Activated CD8-positive, alpha-beta memory T cell treated with anti-CD3 and anti-CD28 coated beads, Interleukin-2, amount 10 ng/mL, durations not matched to agents 7 days and 5 days (primary cell): ENCODE measurements at regions not wholly inside any gene's neighbourhood (a gene's known extent, or its start where the extent isn't known, plus 50 kb on each side); places are given as distances from the start of the nearest gene placed in this dataset.

Experiments
- ATAC-seq: fragments of 150-1000 bp; cut with Tn5 transposase; one replicate; pipeline ENCODE4 v1.10.0; 2021; ENCODE audit warnings: moderate library complexity
- CTCF ChIA-PET: fragments of 350-600 bp; sonication (Branson Sonifier 250); formaldehyde crosslinking; loops from one replicate; lab custom pipeline; 2021; ENCODE audit warnings: antibody characterized with exemption; lab: Charles Lee
- DNase-seq: peaks from one replicate; pipeline ENCODE4 v3.0.0-alpha.2; 2020
- H3K27ac Mint-ChIP-seq: one replicate; pipeline ENCODE4 v1.8.0; 2021; ENCODE audit warnings: mild to moderate bottlenecking, mixed read lengths
- H3K27me3 Mint-ChIP-seq: one replicate; pipeline ENCODE4 v1.8.0; 2021; ENCODE audit warnings: mixed read lengths
- H3K36me3 Mint-ChIP-seq: one replicate; pipeline ENCODE4 v1.8.0; 2021; ENCODE audit warnings: mild to moderate bottlenecking, mixed read lengths
- H3K4me1 Mint-ChIP-seq: one replicate; pipeline ENCODE4 v1.8.0; 2021; ENCODE audit warnings: mixed read lengths
- H3K4me3 Mint-ChIP-seq: one replicate; pipeline ENCODE4 v1.8.0; 2021; ENCODE audit warnings: mild to moderate bottlenecking, moderate library complexity, mixed read lengths
- H3K9me3 Mint-ChIP-seq: one replicate; pipeline ENCODE4 v1.8.0; 2022; ENCODE audit warnings: low read depth, mixed read lengths

DNA sequence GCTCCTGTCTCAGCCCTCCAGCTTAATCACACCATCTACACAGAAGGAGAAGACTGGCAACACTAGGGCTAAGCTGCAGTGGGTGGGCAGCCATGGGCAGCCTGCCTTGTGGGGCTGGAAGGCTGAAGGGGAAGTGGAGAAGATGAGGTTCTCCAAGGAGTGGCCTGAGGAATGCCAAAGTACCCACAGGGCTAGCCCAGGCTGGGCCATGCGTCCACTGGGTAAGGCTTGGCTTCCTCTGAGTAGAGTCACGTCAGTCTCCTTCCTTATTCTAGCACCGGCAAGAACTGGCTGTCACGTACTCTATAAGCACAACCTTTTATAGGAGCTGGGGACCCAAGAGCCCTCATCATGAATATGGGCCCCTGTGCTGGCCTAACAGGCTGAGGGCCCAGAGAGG, 110.6 kb upstream of the SIRPA start:
- DNase-seq (no peak), ATAC-seq (no peak)
- Mint-ChIP-seq H3K27me3 (peaks cover 54% of the 10 kb centered on the region), H3K27ac (no peak overlapping the region), H3K4me1 (no peaks in the 10 kb centered on the region), H3K9me3 (no peaks in the 10 kb centered on the region), H3K36me3 (no peaks in the 10 kb centered on the region), H3K4me3 (no peak overlapping the region)
- CTCF ChIA-PET: interaction anchor here (2.6 kb wide), 1 partner anchor 8 kb away, joined by 11 read pairs; no protein-coding TSS in a partner anchor

DNA sequence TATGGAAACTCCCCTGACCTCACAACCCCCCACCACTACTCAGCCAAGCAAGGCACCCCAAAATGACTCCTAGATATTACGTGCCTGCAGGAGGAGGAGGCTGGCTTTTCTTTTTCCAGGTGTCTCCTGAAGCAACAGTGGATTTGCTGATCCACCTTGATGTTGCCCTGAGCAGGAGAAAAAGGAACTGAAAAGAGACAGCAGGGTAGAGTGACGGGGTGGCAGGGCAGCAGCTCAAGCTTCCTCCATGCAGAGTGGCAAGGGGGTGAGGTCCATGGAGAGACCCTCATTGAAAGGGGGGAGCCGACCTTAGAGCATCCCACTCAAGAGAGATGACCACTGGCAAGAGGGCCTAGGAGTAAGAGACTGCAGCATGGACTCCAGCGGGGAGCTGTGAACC, 112.0 kb upstream of the SIRPA start:
- Mint-ChIP-seq H3K4me3 (no peak overlapping the region), H3K9me3 (no peaks in the 10 kb centered on the region), H3K27ac (no peak overlapping the region), H3K27me3 (peaks cover 44% of the 10 kb centered on the region), H3K4me1 (no peaks in the 10 kb centered on the region), H3K36me3 (no peaks in the 10 kb centered on the region)
- CTCF ChIA-PET: no interaction called here
- ATAC-seq (no peak), DNase-seq (no peak)

DNA sequence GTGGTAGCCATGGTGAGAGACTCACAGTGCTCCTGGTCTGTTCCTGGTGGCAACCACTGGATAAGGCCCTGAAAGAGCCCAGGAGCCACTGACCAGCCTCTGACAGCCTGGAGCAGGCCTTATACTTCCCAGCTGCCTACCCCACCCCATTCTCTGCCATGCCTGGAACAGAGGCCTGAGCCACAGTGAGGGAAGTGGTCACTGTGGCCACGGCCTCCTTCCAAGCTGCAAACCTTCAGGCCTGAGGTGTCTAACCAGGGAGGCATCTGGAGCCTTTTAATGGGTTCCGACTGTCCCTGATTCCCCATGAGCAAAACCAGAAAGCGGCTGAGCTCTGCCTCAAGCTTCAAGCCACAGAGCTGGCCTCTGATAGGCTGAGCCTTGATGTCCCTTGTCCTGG, 113.0 kb upstream of the SIRPA start:
- no peak overlapping the region for H3K27ac Mint-ChIP-seq
- DNase-seq (no peak), ATAC-seq (no peak)
- H3K9me3 Mint-ChIP-seq: no peaks in the 10 kb centered on the region
- CTCF ChIA-PET: interaction anchor here (1.4 to 2.2 kb wide), 2 partner anchors 18 to 279 kb away, joined by 3 to 11 read pairs; no protein-coding TSS in a partner anchor
- H3K36me3 Mint-ChIP-seq: no peaks in the 10 kb centered on the region
- peaks cover 41% of the 10 kb centered on the region for H3K27me3 Mint-ChIP-seq
- peaks cover 2% of the 10 kb centered on the region for H3K4me1 Mint-ChIP-seq
- H3K4me3 Mint-ChIP-seq: no peak overlapping the region

DNA sequence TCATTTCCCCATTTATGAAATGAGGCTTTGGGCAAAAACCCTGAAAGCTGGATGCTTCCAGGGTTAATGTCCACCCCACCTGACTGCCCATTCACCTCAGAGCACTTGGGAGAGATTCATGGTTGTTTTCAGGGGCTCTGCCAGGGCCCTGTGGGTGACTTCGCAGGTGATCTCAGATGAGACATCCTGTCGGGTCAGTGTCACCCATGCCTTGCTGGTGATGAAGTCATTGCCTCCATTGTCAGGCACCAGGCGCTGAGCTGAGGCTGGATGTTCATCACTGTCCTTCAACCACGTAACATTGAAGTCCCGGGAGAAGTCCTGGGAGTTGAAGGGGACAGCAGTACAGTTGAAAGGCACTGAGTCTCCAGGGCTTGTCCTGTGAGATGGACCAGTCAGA, 115.6 kb upstream of the SIRPA start:
- Mint-ChIP-seq H3K9me3 (no peaks in the 10 kb centered on the region), H3K4me3 (no peak overlapping the region), H3K27me3 (peaks cover 25% of the 10 kb centered on the region), H3K27ac (no peak overlapping the region), H3K36me3 (no peaks in the 10 kb centered on the region), H3K4me1 (peaks cover 10% of the 10 kb centered on the region)
- no peak for DNase-seq
- no peak for ATAC-seq
- CTCF ChIA-PET: interaction anchor here (1.1 to 1.7 kb wide), 3 partner anchors 11 to 276 kb away, joined by 3 to 6 read pairs (median 4); no protein-coding TSS in a partner anchor

DNA sequence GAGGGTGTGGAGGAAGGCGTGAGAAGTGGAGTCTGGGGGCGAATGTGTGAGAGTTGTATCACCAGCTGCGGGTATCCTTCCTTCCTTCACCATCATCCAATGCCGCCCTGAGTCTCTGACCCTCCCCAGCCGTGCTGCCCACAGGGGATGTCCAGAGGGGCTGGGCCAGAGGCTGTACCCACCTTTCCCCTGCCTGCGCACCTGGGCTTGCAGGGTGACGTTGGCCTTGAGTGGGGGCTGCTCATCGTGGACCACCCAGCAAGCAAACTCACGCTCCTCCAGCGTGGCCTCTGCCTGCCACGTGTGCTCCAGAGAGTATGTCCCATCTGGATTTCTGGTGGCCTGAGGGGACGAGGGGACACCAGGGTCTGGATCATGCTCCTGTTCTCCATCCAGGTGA, 116.9 kb upstream of the SIRPA start:
- Mint-ChIP-seq H3K9me3 (no peaks in the 10 kb centered on the region), H3K4me1 (peaks cover 10% of the 10 kb centered on the region), H3K36me3 (no peaks in the 10 kb centered on the region), H3K4me3 (no peak overlapping the region), H3K27me3 (peaks cover 20% of the 10 kb centered on the region), H3K27ac (no peak overlapping the region)
- DNase-seq: no peak
- ATAC-seq: no peak
- CTCF ChIA-PET: interaction anchor here (3.4 kb wide), 1 partner anchor 268 kb away, joined by 40 read pairs; no protein-coding TSS in a partner anchor

DNA sequence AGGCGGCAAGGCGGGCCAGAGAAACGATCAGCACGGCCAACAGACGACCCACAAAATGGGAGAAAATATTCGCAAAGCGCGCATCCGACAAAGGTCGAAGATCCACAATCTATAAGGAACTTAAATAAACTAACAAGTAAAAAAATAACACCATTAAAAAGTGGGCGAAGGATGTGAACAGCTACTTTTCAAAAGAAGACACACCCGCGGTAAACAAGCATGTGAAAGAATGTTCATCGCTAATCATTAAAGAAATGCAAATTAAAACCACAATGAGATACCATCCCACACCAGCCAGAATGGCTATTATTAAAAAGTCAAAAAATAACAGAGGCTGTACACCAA, 117.8 kb upstream of the SIRPA start:
- ATAC-seq (no peak), DNase-seq (no peak)
- H3K4me1 Mint-ChIP-seq: peaks cover 10% of the 10 kb centered on the region
- no peaks in the 10 kb centered on the region for H3K36me3 Mint-ChIP-seq
- peak overlapping the region; percentile 64 for H3K4me3 Mint-ChIP-seq
- CTCF ChIA-PET: interaction anchor here (0.8 to 4.1 kb wide), 44 partner anchors 9 to 564 kb away, joined by 3 to 53 read pairs (median 4); partner anchors contain the start of gene NSFL1C
- H3K9me3 Mint-ChIP-seq: no peaks in the 10 kb centered on the region
- H3K27me3 Mint-ChIP-seq: peaks cover 14% of the 10 kb centered on the region
- no peak overlapping the region for H3K27ac Mint-ChIP-seq

DNA sequence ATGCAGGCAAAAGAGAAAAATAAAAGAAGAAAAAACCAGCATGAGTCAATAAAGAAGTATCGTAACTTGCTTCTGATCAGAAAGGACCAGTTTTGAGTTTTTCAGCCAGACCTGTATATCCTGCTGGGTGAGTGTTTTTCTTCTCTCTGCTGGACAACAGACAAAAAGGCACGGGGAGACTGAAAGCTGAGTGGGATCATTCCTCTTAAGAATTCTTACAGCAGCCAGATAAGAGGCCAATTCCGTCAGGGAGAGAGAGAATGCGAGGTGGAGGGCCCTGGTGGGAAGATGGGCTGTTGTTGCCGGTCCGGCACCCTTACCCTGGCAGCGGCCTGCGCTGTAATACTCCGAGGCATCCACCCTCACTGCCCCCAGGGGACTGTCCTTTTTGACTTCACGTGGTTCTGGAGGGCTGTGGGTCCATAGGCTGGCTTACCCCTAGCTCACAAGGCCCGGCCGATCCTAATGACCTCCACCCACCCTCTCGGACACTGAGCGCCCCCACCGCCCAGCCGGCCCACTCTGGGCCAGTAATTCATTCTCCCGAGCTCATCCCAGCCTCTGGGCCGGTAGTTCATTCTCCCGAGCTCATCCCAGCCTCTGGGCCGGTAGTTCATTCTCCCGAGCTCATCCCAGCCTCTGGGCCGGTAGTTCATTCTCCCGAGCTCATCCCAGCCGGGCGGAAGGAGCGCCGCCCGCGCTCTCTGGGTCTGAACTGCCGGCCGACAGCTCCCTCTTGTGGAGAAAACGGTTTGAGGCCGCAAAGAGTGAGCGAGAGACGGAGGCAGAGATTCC, 118.3 kb upstream of the SIRPA start:
- Mint-ChIP-seq H3K27me3 (peaks cover 14% of the 10 kb centered on the region), H3K4me1 (peaks cover 10% of the 10 kb centered on the region), H3K4me3 (peak overlapping the region; percentile 64), H3K36me3 (no peaks in the 10 kb centered on the region), H3K27ac (no peak overlapping the region), H3K9me3 (no peaks in the 10 kb centered on the region)
- DNase-seq (peak; percentile 84), ATAC-seq (peak; percentile 93)
- CTCF ChIA-PET: interaction anchor here (0.7 to 4.1 kb wide), 49 partner anchors 8 to 563 kb away, joined by 3 to 53 read pairs (median 4); partner anchors contain the start of gene NSFL1C

DNA sequence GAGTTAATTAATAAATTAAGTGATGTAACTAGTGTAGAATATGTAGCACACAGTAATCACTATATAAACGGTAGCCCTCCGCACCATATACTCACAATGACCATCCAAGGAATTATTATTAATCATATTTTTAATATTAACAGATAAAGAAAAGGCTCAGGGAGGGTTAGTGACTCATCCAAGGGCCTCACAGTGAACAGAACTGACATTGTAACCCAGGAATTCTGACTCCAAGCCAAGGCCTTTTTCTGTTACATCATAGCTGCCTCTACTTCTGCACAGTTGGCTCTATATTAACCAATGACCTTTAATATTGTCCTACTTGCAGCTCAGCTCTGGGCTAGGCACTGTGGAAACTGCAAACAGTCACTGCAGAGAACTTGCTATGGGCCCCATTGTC, 117.5 kb upstream of the SIRPG start:
- Mint-ChIP-seq H3K36me3 (no peaks in the 10 kb centered on the region), H3K4me3 (no peak overlapping the region), H3K4me1 (peaks cover 10% of the 10 kb centered on the region), H3K27me3 (peaks cover 10% of the 10 kb centered on the region), H3K27ac (no peak overlapping the region), H3K9me3 (no peaks in the 10 kb centered on the region)
- CTCF ChIA-PET: interaction anchor here (2.9 to 4.1 kb wide), 3 partner anchors 10 to 271 kb away, joined by 40 to 53 read pairs (median 41); no protein-coding TSS in a partner anchor
- ATAC-seq (no peak), DNase-seq (no peak)

DNA sequence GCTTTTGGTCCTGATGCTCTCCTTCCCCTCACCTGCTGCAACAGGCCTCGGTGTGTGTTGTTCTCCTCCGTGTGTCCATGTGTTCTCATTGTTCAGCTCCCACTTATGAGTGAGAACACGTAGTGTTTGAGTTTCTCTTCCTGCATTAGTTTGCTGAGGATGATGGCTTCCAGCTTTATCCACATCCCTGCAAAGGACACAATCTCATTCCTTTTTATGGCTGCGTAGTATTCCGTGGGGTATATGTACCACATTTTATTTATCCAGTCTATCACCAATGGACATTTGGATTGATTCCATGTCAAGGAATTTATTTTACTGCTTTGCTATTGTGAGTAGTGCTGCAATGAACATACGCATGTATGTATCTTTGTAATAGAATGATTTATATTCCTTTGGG, 116.9 kb upstream of the SIRPG start:
- Mint-ChIP-seq H3K4me1 (peaks cover 10% of the 10 kb centered on the region), H3K36me3 (no peaks in the 10 kb centered on the region), H3K4me3 (no peak overlapping the region), H3K9me3 (no peaks in the 10 kb centered on the region), H3K27me3 (peaks cover 4% of the 10 kb centered on the region), H3K27ac (no peak overlapping the region)
- CTCF ChIA-PET: interaction anchor here (4.1 kb wide), 1 partner anchor 9 kb away, joined by 53 read pairs; no protein-coding TSS in a partner anchor
- ATAC-seq: no peak
- no peak for DNase-seq

DNA sequence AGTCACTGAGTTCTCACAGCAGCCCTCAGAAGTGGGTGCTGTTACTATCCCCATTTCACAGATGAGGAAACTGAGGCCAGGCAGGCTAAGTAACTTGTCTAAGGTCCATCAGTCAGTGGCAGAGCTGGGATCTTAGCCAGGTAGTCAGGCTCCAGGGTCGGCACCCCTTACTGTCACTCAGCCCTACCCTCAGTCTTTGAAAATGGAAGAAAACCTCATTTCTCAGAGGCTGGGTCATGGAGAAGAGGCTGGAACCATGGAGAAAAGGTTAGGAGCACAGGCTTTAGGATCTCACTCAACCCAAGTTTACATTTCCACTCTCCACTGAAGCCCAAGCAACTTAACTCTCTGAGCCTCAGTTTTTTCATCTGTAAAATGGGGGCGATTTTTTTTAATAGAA, 116.2 kb upstream of the SIRPG start:
- CTCF ChIA-PET: interaction anchor here (4.1 kb wide), 1 partner anchor 9 kb away, joined by 53 read pairs; no protein-coding TSS in a partner anchor
- no peak overlapping the region for H3K4me3 Mint-ChIP-seq
- no peaks in the 10 kb centered on the region for H3K9me3 Mint-ChIP-seq
- no peak overlapping the region for H3K27ac Mint-ChIP-seq
- ATAC-seq (no peak), DNase-seq (no peak)
- no peaks in the 10 kb centered on the region for H3K36me3 Mint-ChIP-seq
- peaks cover 4% of the 10 kb centered on the region for H3K27me3 Mint-ChIP-seq
- peaks cover 10% of the 10 kb centered on the region for H3K4me1 Mint-ChIP-seq

DNA sequence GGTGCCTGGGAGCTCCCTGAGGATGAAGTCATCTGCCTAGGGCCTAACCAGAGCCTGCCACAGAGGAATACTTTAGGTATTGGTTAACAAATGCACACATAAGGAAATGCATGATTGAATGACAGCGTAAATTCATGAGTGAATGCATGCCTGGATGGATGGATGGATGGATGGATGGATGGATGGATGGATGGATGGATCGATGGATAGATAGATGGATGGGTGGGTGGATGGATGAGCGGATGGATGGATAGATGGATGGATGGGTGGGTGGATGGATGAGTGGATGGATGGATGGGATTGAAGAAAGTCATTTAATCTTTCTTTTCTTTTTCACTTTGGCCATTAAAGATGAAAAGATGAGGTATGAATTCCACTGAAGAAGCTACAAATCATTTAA, 111.9 kb upstream of the SIRPG start:
- no peak overlapping the region for H3K4me3 Mint-ChIP-seq
- DNase-seq (no peak), ATAC-seq (no peak)
- H3K27ac Mint-ChIP-seq: no peak overlapping the region
- no peaks in the 10 kb centered on the region for H3K36me3 Mint-ChIP-seq
- peaks cover 7% of the 10 kb centered on the region for H3K27me3 Mint-ChIP-seq
- peaks cover under 1% of the 10 kb centered on the region for H3K4me1 Mint-ChIP-seq
- CTCF ChIA-PET: interaction anchor here (1.9 kb wide), 1 partner anchor 8 kb away, joined by 14 read pairs; no protein-coding TSS in a partner anchor
- H3K9me3 Mint-ChIP-seq: no peaks in the 10 kb centered on the region

DNA sequence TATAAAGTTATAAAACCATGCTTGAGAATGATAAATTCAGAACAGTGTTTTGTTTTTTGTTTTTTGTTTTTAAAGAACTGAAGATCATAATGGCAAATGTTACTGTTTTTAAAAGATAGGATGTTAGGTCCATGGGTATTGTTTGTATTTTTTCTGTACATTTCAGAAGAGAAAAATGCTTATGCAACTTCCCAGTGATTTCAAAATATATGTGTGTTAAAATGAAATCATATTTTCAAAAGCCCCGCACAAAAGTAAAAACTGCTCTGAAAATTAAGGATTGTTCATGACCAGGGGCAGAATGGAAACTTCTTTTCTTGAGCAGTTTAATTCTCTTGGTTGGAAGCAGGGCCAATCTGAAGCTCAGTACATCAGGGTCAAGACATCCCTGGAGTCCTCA, 109.2 kb upstream of the SIRPG start:
- CTCF ChIA-PET: interaction anchor here (1.0 to 3.9 kb wide), 3 partner anchors 9 to 300 kb away, joined by 3 to 53 read pairs (median 3); partner anchors contain the start of gene NSFL1C
- Mint-ChIP-seq H3K27ac (no peak overlapping the region), H3K27me3 (peaks cover 7% of the 10 kb centered on the region)

DNA sequence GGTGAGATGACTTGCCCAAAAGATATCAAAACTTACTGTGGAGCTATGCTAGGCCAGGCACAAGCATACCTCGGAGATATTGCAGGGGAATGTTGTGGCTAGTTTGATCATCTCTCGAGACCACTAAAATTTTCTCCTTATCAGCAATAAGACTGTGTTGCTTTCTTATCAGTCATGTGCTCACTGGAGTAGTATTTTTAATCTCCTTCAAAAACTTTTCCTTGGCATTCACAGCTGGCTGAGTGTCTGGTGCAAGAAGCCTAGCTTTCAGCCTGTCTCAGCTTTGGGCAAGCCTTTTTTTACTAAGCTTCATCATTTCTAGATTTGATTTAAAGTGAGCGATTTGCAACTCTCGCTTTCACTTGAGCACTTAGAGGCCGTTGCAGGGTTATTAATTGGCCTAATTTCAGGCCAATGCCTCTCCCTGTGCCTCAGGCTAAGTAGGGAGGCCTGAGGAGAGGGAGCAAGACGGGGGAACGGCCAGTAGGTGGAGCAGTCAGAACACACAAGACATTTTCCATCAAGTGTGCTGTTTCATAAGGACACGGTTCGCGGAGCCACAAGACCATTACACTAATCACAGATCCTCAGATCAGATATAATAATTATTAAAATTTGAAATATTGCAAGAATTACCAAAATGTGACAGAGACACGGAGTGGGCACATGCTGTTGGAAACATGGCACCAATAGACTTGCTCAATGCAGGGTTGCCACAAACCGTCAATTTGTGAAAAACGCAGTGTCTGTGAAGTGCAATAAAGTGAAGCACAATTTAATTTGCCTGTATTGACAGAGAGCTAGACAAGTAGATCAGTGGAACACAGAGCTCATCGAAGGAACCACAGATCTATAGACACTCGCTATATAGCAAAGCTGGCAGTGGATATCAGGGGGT, 106.8 kb upstream of the SIRPG start:
- DNase-seq (peak; percentile 71), ATAC-seq (peak; percentile 69)
- Mint-ChIP-seq H3K4me3 (no peak overlapping the region), H3K9me3 (no peaks in the 10 kb centered on the region), H3K27me3 (peaks cover 13% of the 10 kb centered on the region), H3K4me1 (peaks cover 1% of the 10 kb centered on the region), H3K36me3 (no peaks in the 10 kb centered on the region), H3K27ac (no peak overlapping the region)
- CTCF ChIA-PET: interaction anchor here (0.6 to 3.9 kb wide), 15 partner anchors 9 to 410 kb away, joined by 3 to 53 read pairs (median 3); no protein-coding TSS in a partner anchor

More for the DNA sequence above, 109.2 kb upstream of the SIRPG start:
- DNase-seq: no peak
- Mint-ChIP-seq H3K4me1 (peaks cover 1% of the 10 kb centered on the region), H3K36me3 (no peaks in the 10 kb centered on the region), H3K9me3 (no peaks in the 10 kb centered on the region), H3K4me3 (no peak overlapping the region)
- no peak for ATAC-seq
